ENCODE measurements at regions not wholly inside any gene's neighbourhood (a gene's known extent, or its start where the extent isn't known, plus 50 kb on each side); places are given as distances from the start of the nearest gene placed in this dataset.

- no peak for TF ChIP-seq ZFX (IDR thresholded peaks at IDR 0.05)
- TF ChIP-seq CTCF (conservative IDR thresholded peaks at IDR 0.05), result no peak
- no peak overlapping the region for H3K27ac ChIP-seq
Observed at GRCh38 chr20:56994006-56994405, 272.4 kb downstream of the BMP7 start.

- no peak overlapping the region for H3K27ac ChIP-seq
- no peak for TF ChIP-seq CTCF (conservative IDR thresholded peaks at IDR 0.05)
- no peak for TF ChIP-seq ZFX (IDR thresholded peaks at IDR 0.05)
Observed at GRCh38 chr20:56995149-56995548, 271.3 kb downstream of the BMP7 start.

GRCh38 chr20:56995635-56996075 lies 270.8 kb downstream of the BMP7 start:
- TF ChIP-seq ZFX (IDR thresholded peaks at IDR 0.05) (no peak), CTCF (conservative IDR thresholded peaks at IDR 0.05) (peak; percentile 85)
- no peak overlapping the region for H3K27ac ChIP-seq

GRCh38 chr20:56996533-56996932 lies 269.9 kb downstream of the BMP7 start:
- no peak for TF ChIP-seq CTCF (conservative IDR thresholded peaks at IDR 0.05)
- TF ChIP-seq ZFX (IDR thresholded peaks at IDR 0.05), result no peak
- no peak overlapping the region for H3K27ac ChIP-seq

GRCh38 chr20:56998438-56998837 lies 268.0 kb downstream of the BMP7 start:
- TF ChIP-seq CTCF (conservative IDR thresholded peaks at IDR 0.05), result no peak
- TF ChIP-seq ZFX (IDR thresholded peaks at IDR 0.05), result no peak
- no peak overlapping the region for H3K27ac ChIP-seq

GRCh38 chr20:57000441-57000968 lies 265.9 kb downstream of the BMP7 start:
- H3K27ac ChIP-seq, result no peak overlapping the region
- TF ChIP-seq ZFX (IDR thresholded peaks at IDR 0.05) (no peak), CTCF (conservative IDR thresholded peaks at IDR 0.05) (no peak)

GRCh38 chr20:57001126-57001767 lies 265.2 kb downstream of the BMP7 start:
- TF ChIP-seq ZFX (IDR thresholded peaks at IDR 0.05), result no peak
- TF ChIP-seq CTCF (conservative IDR thresholded peaks at IDR 0.05), result no peak
- H3K27ac ChIP-seq, result no peak overlapping the region
